ENCODE measurements at regions not wholly inside any gene's neighbourhood (a gene's known extent, or its start where the extent isn't known, plus 50 kb on each side); places are given as distances from the start of the nearest gene placed in this dataset.

GRCh38 chr1:229856009-229856650 lies 210.9 kb upstream of the GALNT2 start:
- H3K4me3 ChIP-seq (ENCODE audit: low read length): no peak overlapping the region
- DNase-seq (ENCODE audit: low read depth): no peak

GRCh38 chr1:229857585-229857984 lies 209.5 kb upstream of the GALNT2 start:
- no peak overlapping the region for H3K4me3 ChIP-seq (ENCODE audit: low read length)
- DNase-seq (ENCODE audit: low read depth): no peak
- TF ChIP-seq CTCF (IDR thresholded peaks at IDR 0.05; ENCODE audit: insufficient read depth, low read depth, low read length, missing control alignments): no peak

More at GRCh38 chr1:229856009-229856650, 210.9 kb upstream of the GALNT2 start:
- no peak for TF ChIP-seq CTCF (IDR thresholded peaks at IDR 0.05; ENCODE audit: insufficient read depth, low read depth, low read length, missing control alignments)

- DNase-seq (ENCODE audit: low read depth): no peak
- H3K4me3 ChIP-seq (ENCODE audit: low read length): no peak overlapping the region
- TF ChIP-seq CTCF (IDR thresholded peaks at IDR 0.05; ENCODE audit: insufficient read depth, low read depth, low read length, missing control alignments): no peak
Observed at GRCh38 chr1:229859026-229859425, 208.0 kb upstream of the GALNT2 start.

GRCh38 chr1:229860926-229861325 lies 206.1 kb upstream of the GALNT2 start:
- H3K4me3 ChIP-seq (ENCODE audit: low read length): no peak overlapping the region
- no peak for DNase-seq (ENCODE audit: low read depth)
- TF ChIP-seq CTCF (IDR thresholded peaks at IDR 0.05; ENCODE audit: insufficient read depth, low read depth, low read length, missing control alignments): no peak

GRCh38 chr1:229862017-229862774 lies 204.8 kb upstream of the GALNT2 start:
- peak; percentile 10 for DNase-seq (ENCODE audit: low read depth)
- no peak overlapping the region for H3K4me3 ChIP-seq (ENCODE audit: low read length)
- TF ChIP-seq CTCF (IDR thresholded peaks at IDR 0.05; ENCODE audit: insufficient read depth, low read depth, low read length, missing control alignments): no peak

- no peak for TF ChIP-seq CTCF (IDR thresholded peaks at IDR 0.05; ENCODE audit: insufficient read depth, low read depth, low read length, missing control alignments)
Observed at GRCh38 chr1:229863651-229864545, 203.1 kb upstream of the GALNT2 start.

More at GRCh38 chr1:229863651-229864545, 203.1 kb upstream of the GALNT2 start:
- H3K4me3 ChIP-seq (ENCODE audit: low read length): no peak overlapping the region
- no peak for DNase-seq (ENCODE audit: low read depth)
